OCI-LY1 (cell line): ENCODE measurements at regions not wholly inside any gene's neighbourhood (a gene's known extent, or its start where the extent isn't known, plus 50 kb on each side); places are given as distances from the start of the nearest gene placed in this dataset.

Experiments used
- H2AFZ ChIP-seq: fragments of 200-600 bp; sonication (generic), shearing (Covaris generic); 2 replicates; pipeline ENCODE4 v1.6.0; 2014; ENCODE audit warnings: antibody characterized with exemption, mild to moderate bottlenecking, low read length
- H3F3A ChIP-seq: fragments of 200-600 bp; sonication (generic), shearing (Covaris generic); 2 replicates; pipeline ENCODE4 v1.6.0; 2014; ENCODE audit warnings: mild to moderate bottlenecking, antibody characterized with exemption, low read length, moderate library complexity; ENCODE audit not compliant: insufficient read depth
- H3K27ac ChIP-seq: fragments of 200-600 bp; sonication (generic); 2 replicates; pipeline ENCODE4 v1.5.1; 2014; ENCODE audit warnings: low read length, mixed run types, mild to moderate bottlenecking, low read depth; ENCODE audit not compliant: poor library complexity, severe bottlenecking
- H3K27me3 ChIP-seq: fragments of 200-600 bp; sonication (generic); 2 replicates; pipeline ENCODE4 v1.6.0; 2014; ENCODE audit warnings: antibody characterized with exemption, mild to moderate bottlenecking, low read length, moderate library complexity; ENCODE audit not compliant: insufficient read depth
- H3K36me3 ChIP-seq: fragments of 200-600 bp; sonication (generic); 2 replicates; pipeline ENCODE4 v1.6.1; 2014; ENCODE audit warnings: mild to moderate bottlenecking, antibody characterized with exemption, low read length, moderate library complexity, mixed read lengths; ENCODE audit not compliant: insufficient read depth
- H3K4me1 ChIP-seq: fragments of 200-600 bp; sonication (generic); 2 replicates; pipeline ENCODE4 v1.5.1; 2014; ENCODE audit warnings: mild to moderate bottlenecking, low read length, moderate library complexity; ENCODE audit not compliant: insufficient read depth, severe bottlenecking
- H3K4me2 ChIP-seq: fragments of 200-600 bp; sonication (generic), shearing (Covaris generic); 2 replicates; pipeline ENCODE4 v1.6.1; 2014; ENCODE audit warnings: low read length
- H3K4me3 ChIP-seq: fragments of 200-600 bp; sonication (generic); 2 replicates; pipeline ENCODE4 v1.5.1; 2014; ENCODE audit warnings: low read length, low read depth, mild to moderate bottlenecking, mixed read lengths; ENCODE audit not compliant: poor library complexity, severe bottlenecking
- H3K79me2 ChIP-seq: fragments of 200-600 bp; shearing (Covaris generic); 2 replicates; pipeline ENCODE4 v1.6.1; 2016; ENCODE audit warnings: mixed run types, low read length, mixed read lengths; ENCODE audit not compliant: insufficient read depth
- H3K9ac ChIP-seq: fragments of 200-600 bp; sonication (generic), shearing (Covaris generic); 2 replicates; pipeline ENCODE4 v1.6.1; 2014; ENCODE audit warnings: mild to moderate bottlenecking, low read length, mixed read lengths
- H3K9me2 ChIP-seq: fragments of 200-600 bp; sonication (generic), shearing (Covaris generic); 2 replicates; pipeline ENCODE4 v1.6.1; 2014; ENCODE audit warnings: low read depth, mild to moderate bottlenecking, low read length, mixed read lengths
- H3K9me3 ChIP-seq: fragments of 200-600 bp; shearing (Covaris generic); 2 replicates; pipeline ENCODE4 v1.6.1; 2014; ENCODE audit warnings: low read length, mixed read lengths
- H4K20me1 ChIP-seq: fragments of 200-600 bp; sonication (generic), shearing (Covaris generic); 2 replicates; pipeline ENCODE4 v1.6.0; 2016; ENCODE audit warnings: mild to moderate bottlenecking, low read length; ENCODE audit not compliant: insufficient read depth
- CTCF ChIP-seq: fragments of 200-600 bp; sonication (generic), shearing (Covaris generic); IDR thresholded peaks from 2 replicates; pipeline ENCODE4 v1.5.1; 2017; ENCODE audit warnings: mild to moderate bottlenecking, antibody characterized with exemption, low read length, moderate library complexity, mixed read lengths
- EZH2 ChIP-seq: fragments of 200-600 bp; sonication (generic), shearing (Covaris generic); IDR thresholded peaks from 2 replicates; pipeline ENCODE4 v1.8.0; 2017; ENCODE audit warnings: borderline replicate concordance, mixed run types, mild to moderate bottlenecking, antibody characterized with exemption, low read length, moderate library complexity, mixed read lengths

GRCh38 chr1:14106126-14106525 lies 406.1 kb downstream of the PRDM2 start:
- Histone ChIP-seq H3K36me3 (no peaks in the 10 kb centered on the region), H3K4me1 (no peaks in the 10 kb centered on the region), H3K4me2 (no peak overlapping the region), H4K20me1 (no peaks in the 10 kb centered on the region), H3K9me2 (no peaks in the 10 kb centered on the region), H3K79me2 (no peaks in the 10 kb centered on the region), H3K27me3 (no peaks in the 10 kb centered on the region), H3F3A (no peaks in the 10 kb centered on the region), H3K27ac (no peak overlapping the region), H2AFZ (no peak overlapping the region), H3K4me3 (no peak overlapping the region), H3K9ac (no peak overlapping the region), H3K9me3 (no peaks in the 10 kb centered on the region)
- no peak for TF ChIP-seq EZH2
- no peak for TF ChIP-seq CTCF

GRCh38 chr1:14106679-14107313 lies 406.8 kb downstream of the PRDM2 start:
- H3K4me3 ChIP-seq: no peak overlapping the region
- H3K36me3 ChIP-seq: no peaks in the 10 kb centered on the region
- no peak overlapping the region for H3K9ac ChIP-seq
- H3K27me3 ChIP-seq: no peaks in the 10 kb centered on the region
- H3K27ac ChIP-seq: no peak overlapping the region
- TF ChIP-seq CTCF (no peak), EZH2 (no peak)
- no peak overlapping the region for H2AFZ ChIP-seq
- no peaks in the 10 kb centered on the region for H3K4me1 ChIP-seq
- no peak overlapping the region for H3K4me2 ChIP-seq
- H4K20me1 ChIP-seq: no peaks in the 10 kb centered on the region
- H3F3A ChIP-seq: no peaks in the 10 kb centered on the region
- no peaks in the 10 kb centered on the region for H3K9me3 ChIP-seq
- H3K79me2 ChIP-seq: no peaks in the 10 kb centered on the region
- H3K9me2 ChIP-seq: no peaks in the 10 kb centered on the region

DNA sequence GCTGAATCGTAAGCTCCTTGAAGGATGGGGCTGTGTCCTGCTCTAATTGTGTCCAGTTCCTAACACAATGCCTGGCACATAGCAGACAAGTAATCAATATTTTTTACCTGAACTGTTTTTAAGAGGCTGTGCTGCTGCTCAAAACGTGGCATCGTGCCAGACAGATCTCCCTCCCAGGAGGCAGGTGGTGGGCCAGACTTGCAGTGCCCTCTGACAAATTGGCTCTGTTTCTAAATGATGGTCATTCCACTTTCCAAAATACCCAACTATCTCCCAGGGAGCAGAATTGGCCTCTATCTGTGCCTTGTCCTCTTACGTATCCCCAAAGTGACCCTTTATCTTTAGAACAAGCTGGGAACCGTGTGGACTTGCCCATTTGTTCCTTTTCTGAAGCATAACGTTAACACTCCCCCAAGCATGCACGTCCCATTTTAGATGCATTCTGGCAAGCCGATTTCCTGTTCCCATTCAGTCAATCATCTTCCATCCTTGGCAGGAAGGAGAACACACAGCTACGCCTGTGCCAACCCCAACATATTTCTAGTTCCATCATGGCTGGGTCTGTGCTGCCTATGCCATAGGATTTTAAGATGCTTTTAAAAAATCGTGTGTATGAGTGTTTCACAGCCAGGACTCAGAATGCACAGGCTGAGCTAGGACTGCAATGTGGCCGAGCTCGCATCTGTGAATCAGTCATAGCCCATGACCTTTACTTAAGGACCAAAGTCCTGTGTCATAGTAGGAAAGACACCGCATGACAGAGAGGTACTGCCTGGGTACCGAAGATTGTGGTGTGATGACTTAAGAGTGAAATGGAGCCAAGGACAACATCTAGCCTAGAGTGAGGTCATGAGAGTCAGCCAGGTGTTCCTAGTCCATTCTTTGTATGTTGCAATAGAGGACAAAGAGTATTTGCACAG lies 408.6 kb downstream of the PRDM2 start:
- TF ChIP-seq EZH2: no peak
- TF ChIP-seq CTCF: no peak
- no peaks in the 10 kb centered on the region for H3K9me3 ChIP-seq
- H3K4me3 ChIP-seq: no peak overlapping the region
- H3F3A ChIP-seq: no peaks in the 10 kb centered on the region
- H2AFZ ChIP-seq: no peak overlapping the region
- no peaks in the 10 kb centered on the region for H3K79me2 ChIP-seq
- no peak overlapping the region for H3K27ac ChIP-seq
- no peaks in the 10 kb centered on the region for H4K20me1 ChIP-seq
- H3K9me2 ChIP-seq: no peaks in the 10 kb centered on the region
- H3K36me3 ChIP-seq: no peaks in the 10 kb centered on the region
- no peaks in the 10 kb centered on the region for H3K27me3 ChIP-seq
- no peak overlapping the region for H3K9ac ChIP-seq
- H3K4me2 ChIP-seq: no peak overlapping the region
- no peaks in the 10 kb centered on the region for H3K4me1 ChIP-seq
